HL-60 (cell line): ENCODE measurements at regions not wholly inside any gene's neighbourhood (a gene's known extent, or its start where the extent isn't known, plus 50 kb on each side); places are given as distances from the start of the nearest gene placed in this dataset.
A peak's percentile ranks its signal among the peaks of the same experiment; 100 is the strongest.

ENCODE experiments used
- GABPA ChIP-seq: IDR thresholded peaks from 2 replicates; pipeline ENCODE4 v1.6.1; 2012; ENCODE audit warnings: low read depth
- POLR2AphosphoS5 ChIP-seq: IDR thresholded peaks from 2 replicates; pipeline ENCODE4 v1.6.1; 2012; ENCODE audit warnings: low read depth
- SPI1 ChIP-seq: IDR thresholded peaks from 2 replicates; pipeline ENCODE4 v1.6.1; 2012; ENCODE audit warnings: low read depth, mild to moderate bottlenecking, borderline replicate concordance
- TF ChIP-seq, protein P1 (sequence below): IDR thresholded peaks from one replicate; pipeline ENCODE4 v1.5.1; 2011; ENCODE audit warnings: low read length, control low read depth, inconsistent platforms; ENCODE audit not compliant: insufficient read depth
- TF ChIP-seq, protein P2 (sequence below): IDR thresholded peaks from 2 replicates; pipeline ENCODE4 v1.6.1; 2012; ENCODE audit warnings: low read depth; ENCODE audit not compliant: insufficient replicate concordance

DNA sequence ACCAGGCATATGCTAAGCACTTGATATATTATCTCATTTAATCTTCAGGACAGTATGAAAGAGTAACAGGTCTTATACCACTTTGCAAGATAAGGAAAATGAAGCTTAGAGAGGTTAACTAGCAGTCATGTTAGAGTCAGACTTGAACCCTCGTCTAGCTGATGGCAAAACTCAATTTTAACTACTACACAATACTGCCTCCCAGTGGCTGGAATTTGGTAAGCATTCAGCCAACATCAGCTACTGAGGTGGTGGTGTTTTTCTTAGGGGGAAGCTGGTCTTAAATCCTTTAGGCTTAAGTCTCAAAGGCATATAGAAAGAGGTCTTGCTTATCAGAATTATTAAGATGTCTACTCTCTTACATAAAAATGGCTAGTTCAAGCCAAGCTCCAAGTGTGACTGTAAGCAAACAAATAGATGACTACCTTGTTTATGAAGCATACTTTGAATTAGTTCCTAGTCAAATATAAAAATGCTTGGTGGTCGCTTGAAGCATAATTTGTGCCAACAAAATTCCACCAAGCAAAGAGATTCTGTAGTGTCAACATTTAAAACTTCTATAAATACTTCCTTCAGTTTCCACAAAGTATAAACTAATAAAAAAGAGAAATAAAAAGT, 325.4 kb upstream of the FIGN start:
- TF ChIP-seq, protein P1, sequence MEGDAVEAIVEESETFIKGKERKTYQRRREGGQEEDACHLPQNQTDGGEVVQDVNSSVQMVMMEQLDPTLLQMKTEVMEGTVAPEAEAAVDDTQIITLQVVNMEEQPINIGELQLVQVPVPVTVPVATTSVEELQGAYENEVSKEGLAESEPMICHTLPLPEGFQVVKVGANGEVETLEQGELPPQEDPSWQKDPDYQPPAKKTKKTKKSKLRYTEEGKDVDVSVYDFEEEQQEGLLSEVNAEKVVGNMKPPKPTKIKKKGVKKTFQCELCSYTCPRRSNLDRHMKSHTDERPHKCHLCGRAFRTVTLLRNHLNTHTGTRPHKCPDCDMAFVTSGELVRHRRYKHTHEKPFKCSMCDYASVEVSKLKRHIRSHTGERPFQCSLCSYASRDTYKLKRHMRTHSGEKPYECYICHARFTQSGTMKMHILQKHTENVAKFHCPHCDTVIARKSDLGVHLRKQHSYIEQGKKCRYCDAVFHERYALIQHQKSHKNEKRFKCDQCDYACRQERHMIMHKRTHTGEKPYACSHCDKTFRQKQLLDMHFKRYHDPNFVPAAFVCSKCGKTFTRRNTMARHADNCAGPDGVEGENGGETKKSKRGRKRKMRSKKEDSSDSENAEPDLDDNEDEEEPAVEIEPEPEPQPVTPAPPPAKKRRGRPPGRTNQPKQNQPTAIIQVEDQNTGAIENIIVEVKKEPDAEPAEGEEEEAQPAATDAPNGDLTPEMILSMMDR, result peak; percentile 55
- TF ChIP-seq, protein P2, sequence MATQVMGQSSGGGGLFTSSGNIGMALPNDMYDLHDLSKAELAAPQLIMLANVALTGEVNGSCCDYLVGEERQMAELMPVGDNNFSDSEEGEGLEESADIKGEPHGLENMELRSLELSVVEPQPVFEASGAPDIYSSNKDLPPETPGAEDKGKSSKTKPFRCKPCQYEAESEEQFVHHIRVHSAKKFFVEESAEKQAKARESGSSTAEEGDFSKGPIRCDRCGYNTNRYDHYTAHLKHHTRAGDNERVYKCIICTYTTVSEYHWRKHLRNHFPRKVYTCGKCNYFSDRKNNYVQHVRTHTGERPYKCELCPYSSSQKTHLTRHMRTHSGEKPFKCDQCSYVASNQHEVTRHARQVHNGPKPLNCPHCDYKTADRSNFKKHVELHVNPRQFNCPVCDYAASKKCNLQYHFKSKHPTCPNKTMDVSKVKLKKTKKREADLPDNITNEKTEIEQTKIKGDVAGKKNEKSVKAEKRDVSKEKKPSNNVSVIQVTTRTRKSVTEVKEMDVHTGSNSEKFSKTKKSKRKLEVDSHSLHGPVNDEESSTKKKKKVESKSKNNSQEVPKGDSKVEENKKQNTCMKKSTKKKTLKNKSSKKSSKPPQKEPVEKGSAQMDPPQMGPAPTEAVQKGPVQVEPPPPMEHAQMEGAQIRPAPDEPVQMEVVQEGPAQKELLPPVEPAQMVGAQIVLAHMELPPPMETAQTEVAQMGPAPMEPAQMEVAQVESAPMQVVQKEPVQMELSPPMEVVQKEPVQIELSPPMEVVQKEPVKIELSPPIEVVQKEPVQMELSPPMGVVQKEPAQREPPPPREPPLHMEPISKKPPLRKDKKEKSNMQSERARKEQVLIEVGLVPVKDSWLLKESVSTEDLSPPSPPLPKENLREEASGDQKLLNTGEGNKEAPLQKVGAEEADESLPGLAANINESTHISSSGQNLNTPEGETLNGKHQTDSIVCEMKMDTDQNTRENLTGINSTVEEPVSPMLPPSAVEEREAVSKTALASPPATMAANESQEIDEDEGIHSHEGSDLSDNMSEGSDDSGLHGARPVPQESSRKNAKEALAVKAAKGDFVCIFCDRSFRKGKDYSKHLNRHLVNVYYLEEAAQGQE, result no peak
- no peak for TF ChIP-seq SPI1
- TF ChIP-seq POLR2AphosphoS5, result no peak
- TF ChIP-seq GABPA, result no peak
